ENCODE measurements at regions not wholly inside any gene's neighbourhood (a gene's known extent, or its start where the extent isn't known, plus 50 kb on each side); places are given as distances from the start of the nearest gene placed in this dataset.

- Histone ChIP-seq H2AK5ac (ENCODE audit: low read length) (no peak overlapping the region), H3K4ac (ENCODE audit: low read depth, low read length) (no peak overlapping the region), H2BK120ac (ENCODE audit: low read depth, low read length) (no peak overlapping the region), H3K27ac (ENCODE audit: low read depth, low read length) (no peak overlapping the region), H3K4me1 (ENCODE audit: control insufficient read depth, low read depth, low read length) (no peaks in the 10 kb centered on the region), H3K18ac (ENCODE audit: low read length) (no peak overlapping the region), H4K8ac (ENCODE audit: low read depth, low read length) (no peak overlapping the region), H3K9ac (ENCODE audit: low read length) (no peak overlapping the region), H3K27me3 (ENCODE audit: insufficient read depth, low read length, poor library complexity) (no peaks in the 10 kb centered on the region), H3K36me3 (ENCODE audit: control insufficient read depth, insufficient read depth, low read length) (no peaks in the 10 kb centered on the region), H3K4me3 (ENCODE audit: low read length) (no peak overlapping the region), H3K79me2 (ENCODE audit: control insufficient read depth, insufficient read depth, low read length) (no peaks in the 10 kb centered on the region), H3K56ac (ENCODE audit: low read length) (no peak overlapping the region), H3K4me2 (ENCODE audit: low read length) (no peak overlapping the region), H2BK5ac (ENCODE audit: low read length) (no peak overlapping the region), H2BK15ac (replicated peaks; ENCODE audit: low read depth) (no peak overlapping the region), H3K79me1 (ENCODE audit: low read length) (no peaks in the 10 kb centered on the region), H4K5ac (ENCODE audit: low read length) (no peak overlapping the region), H3K23ac (ENCODE audit: low read length) (no peak overlapping the region)
- DNase-seq: no peak
- WGBS (ENCODE audit: extremely low coverage, insufficient coverage, low lambda C conversion rate): no CpG with 5 or more reads among the region's 3 CpGs
Observed at GRCh38 chrX:91122151-91122694, 312.4 kb upstream of the PABPC5 start.

- H3K4me3 ChIP-seq (ENCODE audit: low read length): no peak overlapping the region
- H4K5ac ChIP-seq (ENCODE audit: low read length): no peak overlapping the region
- no peak overlapping the region for H3K56ac ChIP-seq (ENCODE audit: low read length)
- H4K8ac ChIP-seq (ENCODE audit: low read depth, low read length): no peak overlapping the region
- H3K79me2 ChIP-seq (ENCODE audit: control insufficient read depth, insufficient read depth, low read length): no peaks in the 10 kb centered on the region
- no peak overlapping the region for H3K18ac ChIP-seq (ENCODE audit: low read length)
- no CpG with 5 or more reads among the region's 4 CpGs for WGBS (ENCODE audit: extremely low coverage, insufficient coverage, low lambda C conversion rate)
- no peaks in the 10 kb centered on the region for H3K27me3 ChIP-seq (ENCODE audit: insufficient read depth, low read length, poor library complexity)
- H3K23ac ChIP-seq (ENCODE audit: low read length): no peak overlapping the region
- H3K36me3 ChIP-seq (ENCODE audit: control insufficient read depth, insufficient read depth, low read length): no peaks in the 10 kb centered on the region
- H3K79me1 ChIP-seq (ENCODE audit: low read length): no peaks in the 10 kb centered on the region
- H2BK120ac ChIP-seq (ENCODE audit: low read depth, low read length): no peak overlapping the region
- H3K4ac ChIP-seq (ENCODE audit: low read depth, low read length): no peak overlapping the region
- DNase-seq: no peak
- H3K9ac ChIP-seq (ENCODE audit: low read length): no peak overlapping the region
- H2BK15ac ChIP-seq (replicated peaks; ENCODE audit: low read depth): no peak overlapping the region
- no peak overlapping the region for H2AK5ac ChIP-seq (ENCODE audit: low read length)
- H3K4me2 ChIP-seq (ENCODE audit: low read length): no peak overlapping the region
- H2BK5ac ChIP-seq (ENCODE audit: low read length): no peak overlapping the region
- no peaks in the 10 kb centered on the region for H3K4me1 ChIP-seq (ENCODE audit: control insufficient read depth, low read depth, low read length)
- no peak overlapping the region for H3K27ac ChIP-seq (ENCODE audit: low read depth, low read length)
Observed at GRCh38 chrX:91137883-91138282, 296.8 kb upstream of the PABPC5 start.

Measured in mesendoderm (in vitro differentiated cells).